ENCODE measurements at regions not wholly inside any gene's neighbourhood (a gene's known extent, or its start where the extent isn't known, plus 50 kb on each side); places are given as distances from the start of the nearest gene placed in this dataset.

DNA sequence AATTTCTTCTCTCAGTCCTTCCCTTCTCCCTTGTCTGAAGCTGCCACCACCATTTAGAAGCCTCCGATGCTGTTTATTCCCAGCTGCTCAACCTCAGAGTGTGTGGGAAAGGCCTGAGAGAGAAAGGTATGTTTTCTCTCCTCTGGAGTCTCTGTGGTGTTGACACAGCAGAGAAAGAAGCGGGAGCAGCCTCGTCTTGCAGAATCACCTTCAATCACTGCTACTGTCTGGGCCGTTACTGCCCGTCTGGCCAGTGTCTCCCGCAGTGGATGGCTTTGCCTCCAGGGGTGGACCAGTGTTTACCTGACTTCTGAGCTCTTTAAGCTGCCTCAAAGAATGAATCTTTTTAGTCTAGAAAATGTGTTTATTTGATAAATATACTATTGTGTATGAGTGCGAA, 148.9 kb upstream of the FAM47C start:
- TF ChIP-seq, protein P1, sequence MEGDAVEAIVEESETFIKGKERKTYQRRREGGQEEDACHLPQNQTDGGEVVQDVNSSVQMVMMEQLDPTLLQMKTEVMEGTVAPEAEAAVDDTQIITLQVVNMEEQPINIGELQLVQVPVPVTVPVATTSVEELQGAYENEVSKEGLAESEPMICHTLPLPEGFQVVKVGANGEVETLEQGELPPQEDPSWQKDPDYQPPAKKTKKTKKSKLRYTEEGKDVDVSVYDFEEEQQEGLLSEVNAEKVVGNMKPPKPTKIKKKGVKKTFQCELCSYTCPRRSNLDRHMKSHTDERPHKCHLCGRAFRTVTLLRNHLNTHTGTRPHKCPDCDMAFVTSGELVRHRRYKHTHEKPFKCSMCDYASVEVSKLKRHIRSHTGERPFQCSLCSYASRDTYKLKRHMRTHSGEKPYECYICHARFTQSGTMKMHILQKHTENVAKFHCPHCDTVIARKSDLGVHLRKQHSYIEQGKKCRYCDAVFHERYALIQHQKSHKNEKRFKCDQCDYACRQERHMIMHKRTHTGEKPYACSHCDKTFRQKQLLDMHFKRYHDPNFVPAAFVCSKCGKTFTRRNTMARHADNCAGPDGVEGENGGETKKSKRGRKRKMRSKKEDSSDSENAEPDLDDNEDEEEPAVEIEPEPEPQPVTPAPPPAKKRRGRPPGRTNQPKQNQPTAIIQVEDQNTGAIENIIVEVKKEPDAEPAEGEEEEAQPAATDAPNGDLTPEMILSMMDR (IDR thresholded peaks at IDR 0.05; ENCODE audit: poor library complexity, severe bottlenecking), result no peak
- TF ChIP-seq EZH2 (IDR thresholded peaks at IDR 0.05; ENCODE audit: borderline replicate concordance, insufficient read depth, low read length, poor library complexity, severe bottlenecking) (no peak), POLR2AphosphoS5 (IDR thresholded peaks at IDR 0.05) (no peak), EP300 (conservative IDR thresholded peaks at IDR 0.05; ENCODE audit: poor library complexity, severe bottlenecking) (no peak), TAF1 (IDR thresholded peaks at IDR 0.05; ENCODE audit: low read depth) (no peak), MXI1 (conservative IDR thresholded peaks at IDR 0.05; ENCODE audit: poor library complexity, severe bottlenecking) (no peak), RAD21 (conservative IDR thresholded peaks at IDR 0.05) (no peak), SMC3 (conservative IDR thresholded peaks at IDR 0.05; ENCODE audit: poor library complexity) (no peak)
- TF ChIP-seq, protein P2, sequence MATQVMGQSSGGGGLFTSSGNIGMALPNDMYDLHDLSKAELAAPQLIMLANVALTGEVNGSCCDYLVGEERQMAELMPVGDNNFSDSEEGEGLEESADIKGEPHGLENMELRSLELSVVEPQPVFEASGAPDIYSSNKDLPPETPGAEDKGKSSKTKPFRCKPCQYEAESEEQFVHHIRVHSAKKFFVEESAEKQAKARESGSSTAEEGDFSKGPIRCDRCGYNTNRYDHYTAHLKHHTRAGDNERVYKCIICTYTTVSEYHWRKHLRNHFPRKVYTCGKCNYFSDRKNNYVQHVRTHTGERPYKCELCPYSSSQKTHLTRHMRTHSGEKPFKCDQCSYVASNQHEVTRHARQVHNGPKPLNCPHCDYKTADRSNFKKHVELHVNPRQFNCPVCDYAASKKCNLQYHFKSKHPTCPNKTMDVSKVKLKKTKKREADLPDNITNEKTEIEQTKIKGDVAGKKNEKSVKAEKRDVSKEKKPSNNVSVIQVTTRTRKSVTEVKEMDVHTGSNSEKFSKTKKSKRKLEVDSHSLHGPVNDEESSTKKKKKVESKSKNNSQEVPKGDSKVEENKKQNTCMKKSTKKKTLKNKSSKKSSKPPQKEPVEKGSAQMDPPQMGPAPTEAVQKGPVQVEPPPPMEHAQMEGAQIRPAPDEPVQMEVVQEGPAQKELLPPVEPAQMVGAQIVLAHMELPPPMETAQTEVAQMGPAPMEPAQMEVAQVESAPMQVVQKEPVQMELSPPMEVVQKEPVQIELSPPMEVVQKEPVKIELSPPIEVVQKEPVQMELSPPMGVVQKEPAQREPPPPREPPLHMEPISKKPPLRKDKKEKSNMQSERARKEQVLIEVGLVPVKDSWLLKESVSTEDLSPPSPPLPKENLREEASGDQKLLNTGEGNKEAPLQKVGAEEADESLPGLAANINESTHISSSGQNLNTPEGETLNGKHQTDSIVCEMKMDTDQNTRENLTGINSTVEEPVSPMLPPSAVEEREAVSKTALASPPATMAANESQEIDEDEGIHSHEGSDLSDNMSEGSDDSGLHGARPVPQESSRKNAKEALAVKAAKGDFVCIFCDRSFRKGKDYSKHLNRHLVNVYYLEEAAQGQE (IDR thresholded peaks at IDR 0.05; ENCODE audit: borderline replicate concordance), result no peak
